WERI-Rb-1 (cell line): ENCODE measurements at regions not wholly inside any gene's neighbourhood (a gene's known extent, or its start where the extent isn't known, plus 50 kb on each side); places are given as distances from the start of the nearest gene placed in this dataset.
A peak's percentile ranks its signal among the peaks of the same experiment; 100 is the strongest.

ENCODE experiments used
- DNase-seq: peaks from one replicate; pipeline ENCODE4 v3.0.0-alpha.2; 2020
- H3K27ac ChIP-seq: fragments of 250-450 bp; sonication (Bioruptor Pico); 2 replicates; pipeline ENCODE4 v1.5.1; 2020; ENCODE audit warnings: mild to moderate bottlenecking, moderate library complexity
- H3K27me3 ChIP-seq: fragments of 250-450 bp; sonication (Bioruptor Pico); 2 replicates; pipeline ENCODE4 v1.5.1; 2021; ENCODE audit warnings: mild to moderate bottlenecking, low read depth, moderate library complexity; ENCODE audit not compliant: insufficient read depth, severe bottlenecking
- H3K36me3 ChIP-seq: fragments of 250-450 bp; sonication (Bioruptor Pico); 2 replicates; pipeline ENCODE4 v1.5.1; 2020; ENCODE audit warnings: mild to moderate bottlenecking, moderate library complexity
- H3K4me3 ChIP-seq: 2 replicates; pipeline ENCODE4 v1.5.1; 2011; ENCODE audit warnings: low read depth, mild to moderate bottlenecking, control low read depth, low read length
- H3K9me3 ChIP-seq: fragments of 250-450 bp; sonication (Bioruptor Pico); 2 replicates; pipeline ENCODE4 v1.5.1; 2021; ENCODE audit warnings: mild to moderate bottlenecking, moderate library complexity; ENCODE audit not compliant: severe bottlenecking
- CTCF ChIP-seq: IDR thresholded peaks from 2 replicates; pipeline ENCODE4 v1.5.1; 2011; ENCODE audit warnings: low read depth, mild to moderate bottlenecking, control low read depth, inconsistent platforms, low read length

DNA sequence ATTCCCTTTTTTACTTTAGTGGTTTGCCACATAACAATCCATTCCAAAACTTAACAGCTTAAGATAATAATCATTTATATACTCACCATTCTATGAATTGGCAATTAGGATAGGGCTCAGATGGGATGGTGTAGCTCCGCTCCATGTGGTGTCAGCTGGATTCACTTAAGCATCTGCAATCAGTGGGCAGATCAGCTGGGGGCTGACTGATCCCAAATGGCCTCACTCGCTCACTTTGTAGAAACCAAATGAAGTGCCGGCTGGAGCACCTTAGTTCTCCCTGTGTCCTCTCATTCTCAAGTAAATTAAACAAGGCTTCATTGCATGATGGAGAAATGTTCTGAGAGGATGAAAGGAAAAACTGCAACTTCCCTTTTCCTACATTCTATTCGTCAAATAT, 161.4 kb downstream of the WT1 start:
- Histone ChIP-seq H3K27ac (no peak overlapping the region), H3K4me3 (no peak overlapping the region), H3K27me3 (no peaks in the 10 kb centered on the region), H3K9me3 (peaks cover 2% of the 10 kb centered on the region), H3K36me3 (no peaks in the 10 kb centered on the region)
- no peak for DNase-seq
- TF ChIP-seq CTCF, result no peak

GRCh38 chr11:32279672-32280071, 155.7 kb downstream of the WT1 start:
- H3K9me3 ChIP-seq, result peaks cover 4% of the 10 kb centered on the region
- peak; percentile 19 for DNase-seq
- H3K36me3 ChIP-seq, result no peaks in the 10 kb centered on the region
- TF ChIP-seq CTCF, result no peak
- no peak overlapping the region for H3K4me3 ChIP-seq
- no peak overlapping the region for H3K27ac ChIP-seq
- H3K27me3 ChIP-seq, result no peaks in the 10 kb centered on the region

DNA sequence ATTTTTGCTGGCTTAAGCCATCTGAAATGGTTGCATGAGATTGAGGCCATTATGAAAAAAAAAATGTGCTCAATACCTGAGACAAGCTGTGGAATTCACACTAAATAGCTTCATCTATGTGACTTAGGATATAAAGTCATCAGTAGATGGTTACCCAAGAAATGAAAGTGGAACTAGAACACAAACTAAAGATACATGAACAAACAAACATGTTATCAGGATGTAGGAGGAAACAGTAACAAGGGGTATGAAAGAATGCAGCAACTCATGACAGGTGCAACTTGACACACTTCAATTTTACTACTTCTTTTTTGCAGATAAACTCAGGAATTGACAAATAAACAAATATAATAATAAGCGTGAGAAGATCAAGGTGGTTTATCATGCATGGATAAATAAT, 155.0 kb downstream of the WT1 start:
- Histone ChIP-seq H3K9me3 (peaks cover 4% of the 10 kb centered on the region), H3K27ac (no peak overlapping the region), H3K36me3 (no peaks in the 10 kb centered on the region), H3K27me3 (no peaks in the 10 kb centered on the region), H3K4me3 (no peak overlapping the region)
- DNase-seq, result no peak
- TF ChIP-seq CTCF, result no peak

DNA sequence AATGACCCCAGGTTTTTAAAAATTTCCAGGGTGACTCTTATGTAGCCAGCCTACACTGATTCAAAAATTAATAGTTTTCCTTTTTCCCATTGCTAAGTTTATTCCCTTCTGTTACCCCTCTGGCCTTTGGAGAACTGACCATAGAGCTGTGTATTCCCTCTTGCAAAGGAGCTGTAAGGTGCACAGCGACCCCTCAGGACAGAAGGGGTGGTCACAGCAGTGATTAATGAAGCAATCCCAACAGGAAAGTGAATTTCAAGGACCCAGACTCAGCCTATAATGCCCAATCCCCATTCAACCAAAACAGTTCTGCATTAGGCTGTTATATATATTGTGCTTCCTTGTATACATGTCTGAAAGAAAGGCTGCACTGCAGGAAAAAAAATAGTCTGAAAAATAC, 147.1 kb downstream of the WT1 start:
- Histone ChIP-seq H3K4me3 (no peak overlapping the region), H3K27me3 (no peaks in the 10 kb centered on the region), H3K27ac (no peak overlapping the region), H3K36me3 (no peaks in the 10 kb centered on the region), H3K9me3 (no peaks in the 10 kb centered on the region)
- TF ChIP-seq CTCF, result no peak
- DNase-seq, result no peak

GRCh38 chr11:32289701-32290100, 145.6 kb downstream of the WT1 start:
- H3K27ac ChIP-seq, result no peak overlapping the region
- H3K36me3 ChIP-seq, result no peaks in the 10 kb centered on the region
- no peak overlapping the region for H3K4me3 ChIP-seq
- H3K27me3 ChIP-seq, result no peaks in the 10 kb centered on the region
- no peak for DNase-seq
- TF ChIP-seq CTCF, result no peak
- no peaks in the 10 kb centered on the region for H3K9me3 ChIP-seq

GRCh38 chr11:32290783-32291182, 144.6 kb downstream of the WT1 start:
- no peak overlapping the region for H3K4me3 ChIP-seq
- H3K27me3 ChIP-seq, result no peaks in the 10 kb centered on the region
- H3K9me3 ChIP-seq, result no peaks in the 10 kb centered on the region
- H3K36me3 ChIP-seq, result no peaks in the 10 kb centered on the region
- no peak overlapping the region for H3K27ac ChIP-seq
- no peak for DNase-seq
- no peak for TF ChIP-seq CTCF
